Fibroblast of the aortic adventitia (primary cell): ENCODE measurements at regions not wholly inside any gene's neighbourhood (a gene's known extent, or its start where the extent isn't known, plus 50 kb on each side); places are given as distances from the start of the nearest gene placed in this dataset.
"Not testable (repeated sequence)": the region's sequence is repeated elsewhere in the genome, so short reads cannot be mapped to it uniquely, and the experiment has no call there.

ENCODE experiments used
- DNase-seq: peaks from one replicate; pipeline ENCODE4 v3.0.0-alpha.2; 2010; ENCODE audit warnings: low read depth
- H3K4me3 ChIP-seq: 2 replicates; pipeline ENCODE4 v1.5.1; 2011; ENCODE audit warnings: low read depth, mild to moderate bottlenecking, control low read depth, low read length, moderate library complexity

- DNase-seq, H3K4me3 ChIP-seq: not testable (repeated sequence)
Observed at GRCh38 chr1:120288167-120288566, 111.8 kb upstream of the SEC22B start.

- not testable (repeated sequence) for H3K4me3 ChIP-seq, DNase-seq
Observed at GRCh38 chr1:120282744-120283464, 106.6 kb upstream of the SEC22B start.

GRCh38 chr1:120278259-120278610, 101.9 kb upstream of the SEC22B start:
- DNase-seq, H3K4me3 ChIP-seq: not testable (repeated sequence)

GRCh38 chr1:120277428-120278258, 101.3 kb upstream of the SEC22B start:
- not testable (repeated sequence) for H3K4me3 ChIP-seq, DNase-seq

GRCh38 chr1:120276710-120277109, 100.4 kb upstream of the SEC22B start:
- not testable (repeated sequence) for H3K4me3 ChIP-seq, DNase-seq

- H3K4me3 ChIP-seq, DNase-seq: not testable (repeated sequence)
Observed at GRCh38 chr1:120274438-120274837, 98.1 kb upstream of the SEC22B start.

GRCh38 chr1:120273363-120273762, 97.0 kb upstream of the SEC22B start:
- not testable (repeated sequence) for DNase-seq, H3K4me3 ChIP-seq

GRCh38 chr1:120272242-120272641, 95.9 kb upstream of the SEC22B start:
- DNase-seq, H3K4me3 ChIP-seq: not testable (repeated sequence)

- DNase-seq, H3K4me3 ChIP-seq: not testable (repeated sequence)
Observed at GRCh38 chr1:120271561-120272221, 95.4 kb upstream of the SEC22B start.

GRCh38 chr1:120267894-120268551, 91.7 kb upstream of the SEC22B start:
- DNase-seq, H3K4me3 ChIP-seq: not testable (repeated sequence)

- not testable (repeated sequence) for H3K4me3 ChIP-seq, DNase-seq
Observed at GRCh38 chr1:120264564-120264963, 88.2 kb upstream of the SEC22B start.

GRCh38 chr1:120262791-120263751, 86.8 kb upstream of the SEC22B start:
- H3K4me3 ChIP-seq, result not testable (repeated sequence)

GRCh38 chr1:120257778-120258105, 81.4 kb upstream of the SEC22B start:
- DNase-seq, H3K4me3 ChIP-seq: not testable (repeated sequence)

More at GRCh38 chr1:120262791-120263751, 86.8 kb upstream of the SEC22B start:
- DNase-seq, result not testable (repeated sequence)

- not testable (repeated sequence) for DNase-seq, H3K4me3 ChIP-seq
Observed at GRCh38 chr1:120257064-120257777, 80.9 kb upstream of the SEC22B start.

GRCh38 chr1:120250756-120251155, 74.4 kb upstream of the SEC22B start:
- not testable (repeated sequence) for H3K4me3 ChIP-seq, DNase-seq

GRCh38 chr1:120248726-120249427, 72.6 kb upstream of the SEC22B start:
- DNase-seq, H3K4me3 ChIP-seq: not testable (repeated sequence)

GRCh38 chr1:120248203-120248602, 71.9 kb upstream of the SEC22B start:
- not testable (repeated sequence) for DNase-seq, H3K4me3 ChIP-seq
